ENCODE measurements at regions not wholly inside any gene's neighbourhood (a gene's known extent, or its start where the extent isn't known, plus 50 kb on each side); places are given as distances from the start of the nearest gene placed in this dataset.

GRCh38 chr9:3004572-3004971 lies 160.7 kb upstream of the PUM3 start:
- TF ChIP-seq CTCF (IDR thresholded peaks at IDR 0.05) (no peak), POLR2AphosphoS5 (IDR thresholded peaks at IDR 0.05) (no peak), POLR2A (IDR thresholded peaks at IDR 0.05) (no peak)
